Hepatocyte (in vitro differentiated cells): ENCODE measurements at regions not wholly inside any gene's neighbourhood (a gene's known extent, or its start where the extent isn't known, plus 50 kb on each side); places are given as distances from the start of the nearest gene placed in this dataset.

Source experiments
- CTCF ChIP-seq: fragments of 200-600 bp; sonication (generic); IDR thresholded peaks from 2 replicates; pipeline ENCODE4 v1.5.1; 2016; ENCODE audit warnings: antibody characterized with exemption, mild to moderate bottlenecking; ENCODE audit not compliant: poor library complexity
- EZH2 ChIP-seq: fragments of 200-600 bp; sonication (generic); IDR thresholded peaks from 2 replicates; pipeline ENCODE4 v1.6.1; 2016; ENCODE audit warnings: antibody characterized with exemption, mild to moderate bottlenecking, borderline replicate concordance
- EZH2phosphoT487 ChIP-seq: fragments of 200-600 bp; sonication (generic); IDR thresholded peaks from one replicate; pipeline ENCODE4 v1.6.1; 2018; ENCODE audit warnings: antibody characterized with exemption, mild to moderate bottlenecking, low read depth, moderate library complexity; ENCODE audit not compliant: unreplicated experiment, severe bottlenecking

- no peak for TF ChIP-seq EZH2
- TF ChIP-seq CTCF, result no peak
- no peak for TF ChIP-seq EZH2phosphoT487
Measured at GRCh38 chr10:69697006-69697405, 67.0 kb downstream of the FAM241B start.
